Thoracic aorta (tissue), 2 donors: ENCODE measurements at regions not wholly inside any gene's neighbourhood (a gene's known extent, or its start where the extent isn't known, plus 50 kb on each side); places are given as distances from the start of the nearest gene placed in this dataset.
"Not testable (repeated sequence)": the region's sequence is repeated elsewhere in the genome, so short reads cannot be mapped to it uniquely, and the experiment has no call there.

Experiments used
- ATAC-seq: fragments of 150-250 bp; one replicate; pipeline ENCODE4 v1.8.0; 2017; ENCODE audit warnings: low read depth; ENCODE audit not compliant: insufficient number of reproducible peaks, low FRiP score
- DNase-seq: peaks from one replicate; pipeline ENCODE4 v3.0.0-alpha.2; 2020; ENCODE audit warnings: low spot score
- H3K27ac ChIP-seq, 2 donors: fragments of 200-600 bp; sonication (generic); 1 replicate in 1 of 2; 2 replicates in 1 of 2; pipeline ENCODE4 v1.5.1; 2016; ENCODE audit warnings: mild to moderate bottlenecking in 2 of 2, moderate library complexity in 2 of 2
- H3K27me3 ChIP-seq: fragments of 200-600 bp; sonication (generic); replicated peaks from 2 replicates; pipeline ENCODE4 v1.6.0; 2016; ENCODE audit warnings: mild to moderate bottlenecking; ENCODE audit not compliant: insufficient read depth
- H3K36me3 ChIP-seq: fragments of 200-600 bp; sonication (generic); one replicate; pipeline ENCODE4 v1.5.1; 2016
- H3K4me1 ChIP-seq, 2 donors: fragments of 200-600 bp; sonication (generic); 1 replicate in 1 of 2; 2 replicates in 1 of 2; pipeline versions ENCODE4 v1.5.1 to v1.6.0; 2016; ENCODE audit warnings: low read depth in 2 of 2, mild to moderate bottlenecking in 1 of 2; ENCODE audit not compliant: control insufficient read depth in 1 of 2
- H3K4me3 ChIP-seq: fragments of 200-600 bp; sonication (generic); 2 replicates; pipeline ENCODE4 v1.5.1; 2016; ENCODE audit warnings: mild to moderate bottlenecking
- H3K9me3 ChIP-seq: fragments of 200-600 bp; sonication (generic); 2 replicates; pipeline ENCODE4 v1.5.1; 2016
- TF ChIP-seq, protein P1 (sequence below): fragments of 200-600 bp; sonication (generic); IDR thresholded peaks from one replicate; pipeline ENCODE4 v1.5.1; 2019; ENCODE audit warnings: antibody characterized with exemption

DNA sequence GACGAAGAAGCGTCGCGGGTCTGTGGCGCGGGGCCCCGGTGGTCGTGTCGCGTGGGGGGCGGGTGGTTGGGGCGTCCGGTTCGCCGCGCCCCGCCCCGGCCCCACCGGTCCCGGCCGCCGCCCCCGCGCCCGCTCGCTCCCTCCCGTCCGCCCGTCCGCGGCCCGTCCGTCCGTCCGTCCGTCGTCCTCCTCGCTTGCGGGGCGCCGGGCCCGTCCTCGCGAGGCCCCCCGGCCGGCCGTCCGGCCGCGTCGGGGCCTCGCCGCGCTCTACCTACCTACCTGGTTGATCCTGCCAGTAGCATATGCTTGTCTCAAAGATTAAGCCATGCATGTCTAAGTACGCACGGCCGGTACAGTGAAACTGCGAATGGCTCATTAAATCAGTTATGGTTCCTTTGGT is 1533.5 kb upstream of the TPTE start:
- not testable (repeated sequence) for ATAC-seq

DNA sequence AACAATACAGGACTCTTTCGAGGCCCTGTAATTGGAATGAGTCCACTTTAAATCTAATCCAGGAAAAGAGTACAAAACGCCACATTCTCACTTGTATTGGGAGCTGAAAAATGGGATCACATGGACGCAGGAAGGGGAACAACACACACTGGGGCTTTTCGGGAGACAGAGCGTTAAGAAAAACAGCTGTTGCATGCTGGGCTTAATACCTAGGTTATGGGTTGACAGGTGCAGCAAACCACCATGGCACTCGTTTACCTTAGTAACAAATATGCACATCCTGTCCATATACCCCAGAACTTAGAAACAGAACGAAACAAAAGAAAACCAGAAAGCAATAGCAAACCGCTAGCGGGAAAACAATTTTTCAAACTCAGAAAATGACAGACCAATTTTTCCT is 1532.7 kb upstream of the TPTE start:
- Histone ChIP-seq H3K4me3 (no peak overlapping the region), H3K36me3 (no peaks in the 10 kb centered on the region), H3K9me3 (no peaks in the 10 kb centered on the region), H3K27me3 (no peaks in the 10 kb centered on the region), H3K4me1 (no peaks in the 10 kb centered on the region), H3K27ac (no peak overlapping the region)
- no peak for ATAC-seq
- TF ChIP-seq, protein P1, sequence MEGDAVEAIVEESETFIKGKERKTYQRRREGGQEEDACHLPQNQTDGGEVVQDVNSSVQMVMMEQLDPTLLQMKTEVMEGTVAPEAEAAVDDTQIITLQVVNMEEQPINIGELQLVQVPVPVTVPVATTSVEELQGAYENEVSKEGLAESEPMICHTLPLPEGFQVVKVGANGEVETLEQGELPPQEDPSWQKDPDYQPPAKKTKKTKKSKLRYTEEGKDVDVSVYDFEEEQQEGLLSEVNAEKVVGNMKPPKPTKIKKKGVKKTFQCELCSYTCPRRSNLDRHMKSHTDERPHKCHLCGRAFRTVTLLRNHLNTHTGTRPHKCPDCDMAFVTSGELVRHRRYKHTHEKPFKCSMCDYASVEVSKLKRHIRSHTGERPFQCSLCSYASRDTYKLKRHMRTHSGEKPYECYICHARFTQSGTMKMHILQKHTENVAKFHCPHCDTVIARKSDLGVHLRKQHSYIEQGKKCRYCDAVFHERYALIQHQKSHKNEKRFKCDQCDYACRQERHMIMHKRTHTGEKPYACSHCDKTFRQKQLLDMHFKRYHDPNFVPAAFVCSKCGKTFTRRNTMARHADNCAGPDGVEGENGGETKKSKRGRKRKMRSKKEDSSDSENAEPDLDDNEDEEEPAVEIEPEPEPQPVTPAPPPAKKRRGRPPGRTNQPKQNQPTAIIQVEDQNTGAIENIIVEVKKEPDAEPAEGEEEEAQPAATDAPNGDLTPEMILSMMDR: no peak
- no peak for DNase-seq

More for the DNA sequence above, 1533.5 kb upstream of the TPTE start:
- H3K9me3 ChIP-seq, H3K4me3 ChIP-seq, H3K36me3 ChIP-seq, H3K27ac ChIP-seq, DNase-seq, H3K4me1 ChIP-seq, H3K27me3 ChIP-seq: not testable (repeated sequence)

DNA sequence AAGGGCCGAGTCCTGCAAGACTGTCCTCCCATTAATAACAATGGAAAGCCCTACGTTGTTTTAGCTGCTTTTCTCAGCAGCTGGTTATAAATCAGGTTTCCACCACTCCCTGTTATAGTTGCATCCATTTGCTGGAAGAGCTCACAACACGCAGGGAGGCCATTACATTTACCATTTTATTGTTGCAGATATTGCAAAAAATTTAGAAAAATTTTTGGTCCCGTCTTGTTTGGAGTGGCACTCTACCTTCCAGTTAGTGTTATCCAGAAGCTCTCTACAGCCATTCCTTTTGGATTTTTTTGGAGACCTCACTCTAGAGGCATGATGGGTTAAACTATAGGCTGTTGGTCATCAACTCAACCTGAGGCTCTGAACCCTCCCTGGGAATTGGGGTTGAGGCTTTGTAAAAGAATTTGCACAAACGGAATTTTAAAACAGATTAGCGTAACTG is 1532.1 kb upstream of the TPTE start:
- ATAC-seq: peak; percentile 41
- no peaks in the 10 kb centered on the region for H3K36me3 ChIP-seq
- H3K4me1 ChIP-seq: no peaks in the 10 kb centered on the region
- no peaks in the 10 kb centered on the region for H3K27me3 ChIP-seq
- no peak overlapping the region for H3K27ac ChIP-seq
- H3K4me3 ChIP-seq: no peak overlapping the region
- TF ChIP-seq, protein P1: no peak
- DNase-seq: no peak
- no peaks in the 10 kb centered on the region for H3K9me3 ChIP-seq

DNA sequence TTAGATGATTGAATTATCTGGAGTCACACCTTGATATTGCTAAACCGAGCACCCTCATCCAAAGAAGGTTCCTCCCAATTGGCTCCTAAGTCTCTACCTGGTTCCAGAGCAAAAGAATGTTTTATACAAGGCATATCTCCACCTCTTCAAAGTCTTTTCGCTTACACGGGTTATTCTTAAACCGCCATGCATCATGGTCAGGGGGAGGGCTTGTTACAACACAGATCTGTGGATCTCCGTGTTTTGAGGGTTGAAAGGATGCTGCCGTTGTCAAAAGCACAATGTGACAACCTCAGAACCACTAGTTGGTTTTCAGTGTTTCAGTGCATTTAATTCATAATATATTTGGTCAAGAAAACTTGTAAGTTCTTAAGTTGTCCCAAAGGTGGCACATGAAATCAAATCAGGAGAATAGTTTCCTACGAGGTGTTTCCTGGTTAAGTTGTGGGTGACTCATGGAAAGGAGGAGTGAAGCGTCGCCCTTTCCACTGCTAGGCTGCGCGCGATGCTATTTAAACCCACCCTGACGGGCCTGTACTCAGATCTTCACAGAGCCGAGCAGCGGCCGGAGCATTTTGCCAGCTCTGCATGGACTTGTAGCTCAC is 1531.6 kb upstream of the TPTE start:
- no peak for DNase-seq

DNA sequence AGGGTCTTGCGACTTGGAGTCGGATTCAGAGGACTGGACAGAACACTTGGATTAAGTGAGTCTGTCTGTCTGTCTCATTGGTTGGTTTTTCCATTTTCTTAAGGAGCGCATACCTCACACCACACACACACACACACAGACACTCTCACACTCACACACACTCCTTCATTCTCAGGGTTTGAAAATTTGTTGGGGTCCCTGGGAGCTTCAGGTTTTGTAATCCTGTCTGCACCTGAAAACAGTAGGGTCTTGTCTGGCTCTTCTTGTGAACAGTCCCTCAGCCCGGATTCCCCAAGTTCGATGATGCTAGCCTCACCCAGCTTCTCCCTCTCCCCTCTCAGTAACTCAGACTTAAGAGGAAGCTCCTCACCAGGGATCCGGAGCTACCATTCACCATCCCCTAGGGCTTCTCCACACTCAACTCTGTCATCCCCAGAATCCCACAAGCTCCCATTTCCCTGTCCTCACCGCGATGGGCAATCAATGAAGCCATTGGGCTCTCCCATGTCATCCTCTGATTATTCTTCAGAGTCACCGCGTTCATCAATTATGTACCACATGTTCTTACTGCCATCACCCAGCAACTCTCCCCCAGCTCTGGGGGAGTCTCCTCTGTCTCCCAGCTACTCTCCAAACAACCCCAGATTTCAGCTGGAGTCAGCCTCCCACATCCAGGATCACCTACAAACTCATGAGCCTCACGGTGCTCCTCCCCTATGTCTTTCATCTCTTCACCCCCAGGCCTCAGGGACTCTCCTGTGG is 1530.9 kb upstream of the TPTE start:
- DNase-seq: no peak
- no peak overlapping the region for H3K27ac ChIP-seq
- H3K27me3 ChIP-seq: no peaks in the 10 kb centered on the region
- TF ChIP-seq, protein P1: no peak
- no peaks in the 10 kb centered on the region for H3K4me1 ChIP-seq
- H3K9me3 ChIP-seq: no peaks in the 10 kb centered on the region
- ATAC-seq: no peak
- H3K4me3 ChIP-seq: no peak overlapping the region
- H3K36me3 ChIP-seq: no peaks in the 10 kb centered on the region

More for the DNA sequence above, 1531.6 kb upstream of the TPTE start:
- no peak for ATAC-seq
- TF ChIP-seq, protein P1: no peak
- Histone ChIP-seq H3K4me3 (no peak overlapping the region), H3K27me3 (no peaks in the 10 kb centered on the region), H3K27ac (no peak overlapping the region), H3K4me1 (no peaks in the 10 kb centered on the region), H3K9me3 (no peaks in the 10 kb centered on the region), H3K36me3 (no peaks in the 10 kb centered on the region)
